Vagina (tissue), 2 donors: ENCODE measurements at regions not wholly inside any gene's neighbourhood (a gene's known extent, or its start where the extent isn't known, plus 50 kb on each side); places are given as distances from the start of the nearest gene placed in this dataset.
A peak's percentile ranks its signal among the peaks of the same experiment; 100 is the strongest.

ENCODE experiments used
- DNase-seq, 2 donors: peaks; one replicate each; pipeline ENCODE4 v3.0.0-alpha.2; 2017; ENCODE audit errors: extremely low spot score in 2 of 2
- H3K27ac ChIP-seq: fragments of 200-600 bp; sonication (generic); one replicate; pipeline ENCODE4 v1.5.1; 2019
- H3K27me3 ChIP-seq: fragments of 200-600 bp; sonication (generic); one replicate; pipeline ENCODE4 v1.5.1; 2019
- H3K36me3 ChIP-seq, 2 donors: fragments of 200-600 bp; sonication (generic); one replicate each; pipeline ENCODE4 v1.5.1; 2017 to 2019
- H3K4me1 ChIP-seq: fragments of 200-600 bp; sonication (generic); one replicate; pipeline ENCODE4 v1.5.1; 2019
- H3K4me3 ChIP-seq, 2 donors: fragments of 200-600 bp; sonication (generic); 1 replicate in 1 of 2; 2 replicates in 1 of 2; pipeline ENCODE4 v1.5.1; 2016 to 2019
- H3K9me3 ChIP-seq: fragments of 200-600 bp; sonication (generic); one replicate; pipeline ENCODE4 v1.5.1; 2019
- POLR2A ChIP-seq, 2 donors: fragments of 450-650 bp; IDR thresholded peaks; one replicate each; pipeline ENCODE4 v1.6.1; 2017; ENCODE audit warnings: antibody characterized with exemption in 2 of 2, mild to moderate bottlenecking in 2 of 2, moderate library complexity in 2 of 2
- POLR2AphosphoS5 ChIP-seq, 2 donors: sonication (generic); formaldehyde crosslinking; IDR thresholded peaks; one replicate each; pipeline ENCODE4 v1.9.0; 2017; ENCODE audit warnings: antibody characterized with exemption in 2 of 2, mild to moderate bottlenecking in 2 of 2, low read depth in 1 of 2; ENCODE audit not compliant: insufficient read depth in 1 of 2
- intact Hi-C: fragments of 100-400 bp; cut with DNase I; formaldehyde crosslinking; loops from one replicate; pipeline ENCODE4 v1.15.1; 2023
- TF ChIP-seq, protein P1 (sequence below), 3 experiments: fragments of 450-650 bp in 2 of 3; fragments of 200-600 bp in 1 of 3; sonication (generic) in 1 of 3; IDR thresholded peaks; one replicate each; pipeline ENCODE4 v1.5.1; 2017 to 2019; ENCODE audit warnings: antibody characterized with exemption in 3 of 3, mild to moderate bottlenecking in 2 of 3, moderate library complexity in 2 of 3

DNA sequence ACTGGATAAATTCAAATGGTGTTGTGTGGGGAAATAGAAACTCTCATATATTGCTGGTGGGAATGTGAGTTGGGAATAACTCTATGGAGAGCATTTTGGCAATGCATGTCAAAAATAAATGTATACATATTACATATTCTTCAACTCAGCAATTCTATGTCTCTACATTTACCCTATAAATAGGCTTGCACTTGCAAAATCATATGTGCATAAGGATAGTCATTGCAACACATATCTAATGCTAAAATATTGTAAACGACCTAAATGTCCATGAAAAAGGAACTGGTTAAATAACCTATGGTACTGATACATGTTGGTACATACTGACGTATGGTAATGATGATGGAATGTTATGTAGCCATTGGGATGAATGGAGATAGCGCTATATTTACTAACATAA, 94.5 kb upstream of the CHD1 start:
- no peaks in the 10 kb centered on the region for H3K9me3 ChIP-seq
- H3K27ac ChIP-seq: no peak overlapping the region
- TF ChIP-seq, protein P1, sequence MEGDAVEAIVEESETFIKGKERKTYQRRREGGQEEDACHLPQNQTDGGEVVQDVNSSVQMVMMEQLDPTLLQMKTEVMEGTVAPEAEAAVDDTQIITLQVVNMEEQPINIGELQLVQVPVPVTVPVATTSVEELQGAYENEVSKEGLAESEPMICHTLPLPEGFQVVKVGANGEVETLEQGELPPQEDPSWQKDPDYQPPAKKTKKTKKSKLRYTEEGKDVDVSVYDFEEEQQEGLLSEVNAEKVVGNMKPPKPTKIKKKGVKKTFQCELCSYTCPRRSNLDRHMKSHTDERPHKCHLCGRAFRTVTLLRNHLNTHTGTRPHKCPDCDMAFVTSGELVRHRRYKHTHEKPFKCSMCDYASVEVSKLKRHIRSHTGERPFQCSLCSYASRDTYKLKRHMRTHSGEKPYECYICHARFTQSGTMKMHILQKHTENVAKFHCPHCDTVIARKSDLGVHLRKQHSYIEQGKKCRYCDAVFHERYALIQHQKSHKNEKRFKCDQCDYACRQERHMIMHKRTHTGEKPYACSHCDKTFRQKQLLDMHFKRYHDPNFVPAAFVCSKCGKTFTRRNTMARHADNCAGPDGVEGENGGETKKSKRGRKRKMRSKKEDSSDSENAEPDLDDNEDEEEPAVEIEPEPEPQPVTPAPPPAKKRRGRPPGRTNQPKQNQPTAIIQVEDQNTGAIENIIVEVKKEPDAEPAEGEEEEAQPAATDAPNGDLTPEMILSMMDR (IDR thresholded peaks at IDR 0.05): no peak
- TF ChIP-seq POLR2AphosphoS5 (IDR thresholded peaks at IDR 0.05; ENCODE audit: insufficient read depth in 1 of 2, low read depth in 1 of 2): no peak
- H3K4me1 ChIP-seq: peaks cover 9% of the 10 kb centered on the region
- DNase-seq: no peak
- H3K4me3 ChIP-seq: no peak overlapping the region
- H3K27me3 ChIP-seq: no peaks in the 10 kb centered on the region
- H3K36me3 ChIP-seq: no peaks in the 10 kb centered on the region
- intact Hi-C loops: no loop called here

DNA sequence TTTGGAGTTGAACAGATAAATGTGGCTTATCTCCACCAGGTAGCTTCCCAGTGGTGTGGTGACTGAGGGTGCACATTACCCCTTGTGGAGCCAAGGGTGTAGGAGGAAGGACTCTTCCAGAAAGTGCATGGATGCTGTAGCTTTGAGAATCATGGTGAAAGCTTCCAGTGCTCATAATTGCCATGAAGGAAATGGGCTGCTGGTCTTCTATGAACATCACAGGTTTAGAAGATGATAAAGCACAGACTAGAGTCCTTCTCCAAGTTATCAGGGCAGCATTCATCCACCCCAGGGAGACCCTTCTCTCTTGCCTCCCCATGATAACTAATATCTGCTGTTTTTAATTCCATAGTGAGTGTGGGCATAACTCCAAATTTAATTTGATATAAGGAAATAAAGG, 93.4 kb upstream of the CHD1 start:
- H3K4me1 ChIP-seq: peaks cover 9% of the 10 kb centered on the region
- H3K9me3 ChIP-seq: no peaks in the 10 kb centered on the region
- intact Hi-C loops: no loop called here
- no peak overlapping the region for H3K4me3 ChIP-seq
- H3K36me3 ChIP-seq: no peaks in the 10 kb centered on the region
- H3K27me3 ChIP-seq: no peaks in the 10 kb centered on the region
- H3K27ac ChIP-seq: no peak overlapping the region
- DNase-seq: no peak
- TF ChIP-seq POLR2AphosphoS5 (IDR thresholded peaks at IDR 0.05; ENCODE audit: insufficient read depth in 1 of 2, low read depth in 1 of 2): no peak
- TF ChIP-seq POLR2A (IDR thresholded peaks at IDR 0.05): no peak
- TF ChIP-seq, protein P1 (IDR thresholded peaks at IDR 0.05): no peak

DNA sequence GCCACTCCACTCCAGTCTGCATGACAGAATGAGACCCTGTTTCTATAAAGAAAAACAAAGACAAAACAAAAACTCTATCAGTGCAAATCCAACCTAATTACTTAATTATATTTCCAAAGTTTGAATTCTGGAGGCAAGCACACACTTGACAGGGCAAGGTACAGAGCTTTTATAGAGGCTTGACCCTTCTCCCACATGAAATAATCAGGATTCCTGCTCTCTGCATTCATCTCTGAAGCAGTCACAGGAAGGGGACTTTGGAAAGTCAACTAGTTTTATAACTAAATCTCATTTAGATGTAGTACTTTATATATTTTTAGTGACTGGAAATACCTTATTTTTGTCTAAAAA, 91.9 kb upstream of the CHD1 start:
- no peak for TF ChIP-seq POLR2AphosphoS5 (IDR thresholded peaks at IDR 0.05; ENCODE audit: insufficient read depth in 1 of 2, low read depth in 1 of 2)
- TF ChIP-seq, protein P1 (IDR thresholded peaks at IDR 0.05): no peak
- no peak for TF ChIP-seq POLR2A (IDR thresholded peaks at IDR 0.05)
- DNase-seq: no peak
- Histone ChIP-seq H3K4me3 (no peak overlapping the region), H3K36me3 (no peaks in the 10 kb centered on the region), H3K9me3 (no peaks in the 10 kb centered on the region), H3K27ac (no peak overlapping the region), H3K4me1 (peaks cover 9% of the 10 kb centered on the region), H3K27me3 (no peaks in the 10 kb centered on the region)
- intact Hi-C loops: no loop called here

DNA sequence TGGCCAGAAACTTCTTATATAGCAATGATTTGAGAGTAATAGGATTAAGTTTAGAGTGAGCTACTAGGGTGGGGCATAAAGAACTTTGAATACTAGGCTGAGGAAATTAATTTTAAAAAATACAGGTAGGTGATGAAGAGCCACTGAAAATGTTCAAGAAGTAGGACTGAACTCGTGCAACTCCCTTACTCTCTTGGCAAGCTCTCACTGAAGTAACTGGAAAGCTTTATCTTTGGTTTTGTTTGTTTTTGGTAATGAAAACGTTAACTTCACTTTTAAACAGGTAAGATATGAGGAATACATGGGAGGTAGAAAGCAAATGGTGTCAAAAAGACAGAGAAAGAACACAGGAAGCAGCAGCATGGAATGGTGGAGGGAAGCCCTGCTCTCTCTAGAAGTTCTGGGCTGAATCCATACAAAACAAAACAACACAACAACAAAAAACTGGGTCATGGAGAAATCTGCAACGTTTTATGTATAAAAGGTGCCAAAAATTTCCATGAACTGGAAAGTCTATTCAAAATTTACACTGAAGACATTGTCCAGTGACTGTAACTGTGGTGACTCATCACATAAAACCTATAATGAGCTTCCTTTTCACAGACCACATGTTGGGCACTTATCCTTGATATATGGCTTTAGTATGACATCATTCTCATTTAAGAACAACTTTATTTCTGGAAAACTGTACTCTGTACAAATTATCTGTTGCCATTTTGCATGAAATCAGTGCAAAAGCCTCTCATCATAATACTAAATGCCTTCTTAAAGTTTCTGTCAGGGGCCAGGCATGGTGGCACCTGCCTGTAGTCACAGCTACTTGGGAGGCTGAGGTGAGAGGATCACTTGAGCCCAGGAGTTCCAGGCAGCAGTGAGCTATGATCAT, 91.2 kb upstream of the CHD1 start:
- H3K27ac ChIP-seq: no peak overlapping the region

DNA sequence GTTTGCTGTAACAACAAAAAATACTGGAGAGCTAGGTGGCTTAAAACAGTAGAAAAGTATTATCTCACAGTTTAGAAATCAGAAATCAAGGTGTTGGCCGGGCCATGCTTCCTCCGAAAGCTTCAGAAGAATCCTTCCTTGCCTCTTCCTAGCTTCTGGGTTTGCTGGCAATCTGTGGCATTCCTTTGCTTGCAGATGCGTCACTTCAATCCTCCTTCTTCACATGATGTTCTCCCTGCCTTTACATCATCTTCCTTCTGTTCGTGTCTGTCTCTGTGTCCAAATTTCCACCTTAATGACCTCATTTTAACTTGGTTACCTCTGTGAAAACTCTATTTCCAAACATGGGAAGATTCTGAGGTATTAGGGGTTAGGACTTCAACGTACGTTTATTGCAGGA, 90.4 kb upstream of the CHD1 start:
- no peaks in the 10 kb centered on the region for H3K27me3 ChIP-seq
- H3K36me3 ChIP-seq: no peaks in the 10 kb centered on the region
- no peaks in the 10 kb centered on the region for H3K9me3 ChIP-seq
- H3K4me1 ChIP-seq: peaks cover 9% of the 10 kb centered on the region
- no peak for TF ChIP-seq POLR2AphosphoS5 (IDR thresholded peaks at IDR 0.05; ENCODE audit: insufficient read depth in 1 of 2, low read depth in 1 of 2)
- TF ChIP-seq, protein P1 (IDR thresholded peaks at IDR 0.05): no peak
- TF ChIP-seq POLR2A (IDR thresholded peaks at IDR 0.05): no peak
- intact Hi-C loops: no loop called here
- no peak overlapping the region for H3K4me3 ChIP-seq
- DNase-seq: no peak
- no peak overlapping the region for H3K27ac ChIP-seq

More for the DNA sequence above, 91.2 kb upstream of the CHD1 start:
- no peak for DNase-seq
- TF ChIP-seq, protein P1 (IDR thresholded peaks at IDR 0.05): no peak
- TF ChIP-seq POLR2AphosphoS5 (IDR thresholded peaks at IDR 0.05; ENCODE audit: insufficient read depth in 1 of 2, low read depth in 1 of 2): peak in 1 of 2 donors; percentile 29
- intact Hi-C loops: no loop called here
- H3K4me1 ChIP-seq: peaks cover 9% of the 10 kb centered on the region
- H3K36me3 ChIP-seq: no peaks in the 10 kb centered on the region
- H3K4me3 ChIP-seq: no peak overlapping the region
- H3K9me3 ChIP-seq: no peaks in the 10 kb centered on the region
- H3K27me3 ChIP-seq: no peaks in the 10 kb centered on the region
